ENCODE measurements at regions not wholly inside any gene's neighbourhood (a gene's known extent, or its start where the extent isn't known, plus 50 kb on each side); places are given as distances from the start of the nearest gene placed in this dataset.
A peak's percentile ranks its signal among the peaks of the same experiment; 100 is the strongest.
"Not testable (repeated sequence)": the region's sequence is repeated elsewhere in the genome, so short reads cannot be mapped to it uniquely, and the experiment has no call there.

DNA sequence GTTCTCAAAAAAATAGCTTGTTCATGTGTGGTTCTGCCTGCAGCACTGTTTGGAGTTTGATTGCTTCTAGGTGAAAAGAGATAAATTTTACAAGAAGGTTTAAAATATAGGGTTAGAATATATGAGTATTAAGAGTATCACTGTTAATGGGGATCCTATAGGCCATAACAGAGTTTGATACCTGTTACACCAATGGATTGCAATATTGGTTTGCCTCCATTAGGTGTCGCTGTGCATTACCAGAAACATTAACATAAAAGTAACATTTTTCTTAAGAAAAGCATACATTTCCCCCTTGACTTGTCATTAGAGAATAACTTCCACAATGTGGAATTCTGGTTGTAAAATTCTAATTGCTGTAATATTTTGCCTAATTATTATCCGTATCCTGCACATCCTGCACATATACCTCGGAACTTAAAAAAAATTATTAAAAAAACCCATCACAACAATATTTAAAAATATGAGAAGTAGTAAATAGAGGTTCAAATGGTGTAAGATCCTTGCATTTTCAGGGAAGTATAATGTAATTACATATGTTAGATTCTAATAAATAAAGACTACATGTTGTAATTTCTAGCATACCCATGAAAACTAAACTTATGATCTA lies 63.0 kb downstream of the CYP4A11 start:
- H4K20me1 ChIP-seq (replicated peaks; ENCODE audit: insufficient read depth); H3K79me2 ChIP-seq (replicated peaks; ENCODE audit: insufficient read depth); H3K4me3 ChIP-seq; H3K27ac ChIP-seq (ENCODE audit: low read depth); H3K27me3 ChIP-seq (ENCODE audit: insufficient read depth); H3K36me3 Mint-ChIP-seq (ENCODE audit: low read depth); H3K4me3 Mint-ChIP-seq; H3K4me2 ChIP-seq; H2AFZ ChIP-seq; H3K4me1 Mint-ChIP-seq; H3K27ac Mint-ChIP-seq; H3K9me2 ChIP-seq (ENCODE audit: insufficient read depth); H3K4me1 ChIP-seq (ENCODE audit: insufficient read depth); H3K9me3 Mint-ChIP-seq; H3K36me3 ChIP-seq (ENCODE audit: insufficient read depth); H3K27me3 Mint-ChIP-seq (ENCODE audit: insufficient read depth, low read depth, poor library complexity); H3F3A ChIP-seq (replicated peaks; ENCODE audit: low read depth): not testable (repeated sequence)
- TF ChIP-seq, protein P1, sequence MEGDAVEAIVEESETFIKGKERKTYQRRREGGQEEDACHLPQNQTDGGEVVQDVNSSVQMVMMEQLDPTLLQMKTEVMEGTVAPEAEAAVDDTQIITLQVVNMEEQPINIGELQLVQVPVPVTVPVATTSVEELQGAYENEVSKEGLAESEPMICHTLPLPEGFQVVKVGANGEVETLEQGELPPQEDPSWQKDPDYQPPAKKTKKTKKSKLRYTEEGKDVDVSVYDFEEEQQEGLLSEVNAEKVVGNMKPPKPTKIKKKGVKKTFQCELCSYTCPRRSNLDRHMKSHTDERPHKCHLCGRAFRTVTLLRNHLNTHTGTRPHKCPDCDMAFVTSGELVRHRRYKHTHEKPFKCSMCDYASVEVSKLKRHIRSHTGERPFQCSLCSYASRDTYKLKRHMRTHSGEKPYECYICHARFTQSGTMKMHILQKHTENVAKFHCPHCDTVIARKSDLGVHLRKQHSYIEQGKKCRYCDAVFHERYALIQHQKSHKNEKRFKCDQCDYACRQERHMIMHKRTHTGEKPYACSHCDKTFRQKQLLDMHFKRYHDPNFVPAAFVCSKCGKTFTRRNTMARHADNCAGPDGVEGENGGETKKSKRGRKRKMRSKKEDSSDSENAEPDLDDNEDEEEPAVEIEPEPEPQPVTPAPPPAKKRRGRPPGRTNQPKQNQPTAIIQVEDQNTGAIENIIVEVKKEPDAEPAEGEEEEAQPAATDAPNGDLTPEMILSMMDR (conservative IDR thresholded peaks at IDR 0.05; ENCODE audit: low read depth in 2 of 2) = peak; percentile 60 to 62
- peak; percentile 29; the same call in 1 of the 3 replicates for ATAC-seq
- DNase-seq (ENCODE audit: low spot score) = peak; percentile 65

DNA sequence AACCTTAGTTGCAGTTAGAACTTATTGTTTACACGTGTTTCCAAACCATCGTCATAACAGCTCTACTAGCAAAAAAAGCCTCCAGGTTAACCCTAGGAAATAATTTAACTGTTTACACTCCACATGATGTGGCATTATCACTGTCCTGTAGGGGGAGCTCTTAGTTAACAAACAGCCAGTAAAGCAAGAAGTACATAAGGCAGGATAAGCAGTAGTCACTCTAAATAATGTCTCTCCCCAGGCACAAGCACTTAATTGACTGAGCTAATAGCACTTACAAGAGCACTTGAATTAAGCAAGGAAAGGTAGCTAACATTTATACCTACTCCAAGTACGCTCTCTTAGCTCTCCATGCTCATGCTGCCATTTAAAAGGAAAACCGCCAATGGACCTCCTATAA lies 65.2 kb downstream of the CYP4A11 start:
- ATAC-seq = peak; percentile 62
- H3K9me2 ChIP-seq (ENCODE audit: insufficient read depth); H3K4me1 Mint-ChIP-seq: not testable (repeated sequence)

More for the DNA sequence above, 65.2 kb downstream of the CYP4A11 start:
- H3K4me1 ChIP-seq (ENCODE audit: insufficient read depth); H4K20me1 ChIP-seq (replicated peaks; ENCODE audit: insufficient read depth); H3K36me3 ChIP-seq (ENCODE audit: insufficient read depth); H3K27me3 Mint-ChIP-seq (ENCODE audit: insufficient read depth, low read depth, poor library complexity); H3K27me3 ChIP-seq (ENCODE audit: insufficient read depth); H3K9me3 Mint-ChIP-seq; H3K79me2 ChIP-seq (replicated peaks; ENCODE audit: insufficient read depth); H3K36me3 Mint-ChIP-seq (ENCODE audit: low read depth); H3K27ac ChIP-seq (ENCODE audit: low read depth); H3F3A ChIP-seq (replicated peaks; ENCODE audit: low read depth): not testable (repeated sequence)
- Histone ChIP-seq H3K4me3 (peak overlapping the region; percentile 33; the same call in 1 of the 2 replicates), H2AFZ (0 out of 2 replicates have a peak overlapping the region, but pooled peaks have one; percentile 60), H3K4me2 (peak overlapping the region; percentile 27; the same call in 1 of the 2 replicates)
- TF ChIP-seq, protein P1 (conservative IDR thresholded peaks at IDR 0.05; ENCODE audit: low read depth in 2 of 2) = peak; percentile 46 to 61
- H3K4me3 Mint-ChIP-seq = peak overlapping the region; percentile 52; the same call in 1 of the 3 replicates
- DNase-seq (ENCODE audit: low spot score) = peak; percentile 4
- peak overlapping the region; percentile 63; the same call in 1 of the 2 replicates for H3K27ac Mint-ChIP-seq
